ENCODE measurements at regions not wholly inside any gene's neighbourhood (a gene's known extent, or its start where the extent isn't known, plus 50 kb on each side); places are given as distances from the start of the nearest gene placed in this dataset.

DNA sequence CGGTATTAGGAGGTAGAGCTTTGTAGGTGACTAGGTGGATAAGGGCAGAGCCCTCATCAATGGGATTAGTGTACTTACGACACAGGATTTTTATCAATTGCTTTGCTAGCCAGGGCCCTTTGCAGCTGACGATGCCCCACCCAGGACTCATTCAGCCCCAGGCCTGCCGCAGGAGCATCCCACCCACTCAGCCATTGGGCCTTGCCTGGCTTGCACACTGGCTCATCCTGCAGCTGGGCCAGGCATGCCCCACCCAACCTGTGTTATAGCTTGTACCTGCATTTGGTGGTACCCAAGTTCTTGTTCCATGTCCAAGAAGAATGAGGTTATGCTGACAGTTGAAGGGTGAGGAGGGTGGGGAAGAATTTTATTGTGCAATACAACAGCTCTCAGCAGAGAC is 317.5 kb downstream of the PPARGC1A start:
- TF ChIP-seq, protein P1, sequence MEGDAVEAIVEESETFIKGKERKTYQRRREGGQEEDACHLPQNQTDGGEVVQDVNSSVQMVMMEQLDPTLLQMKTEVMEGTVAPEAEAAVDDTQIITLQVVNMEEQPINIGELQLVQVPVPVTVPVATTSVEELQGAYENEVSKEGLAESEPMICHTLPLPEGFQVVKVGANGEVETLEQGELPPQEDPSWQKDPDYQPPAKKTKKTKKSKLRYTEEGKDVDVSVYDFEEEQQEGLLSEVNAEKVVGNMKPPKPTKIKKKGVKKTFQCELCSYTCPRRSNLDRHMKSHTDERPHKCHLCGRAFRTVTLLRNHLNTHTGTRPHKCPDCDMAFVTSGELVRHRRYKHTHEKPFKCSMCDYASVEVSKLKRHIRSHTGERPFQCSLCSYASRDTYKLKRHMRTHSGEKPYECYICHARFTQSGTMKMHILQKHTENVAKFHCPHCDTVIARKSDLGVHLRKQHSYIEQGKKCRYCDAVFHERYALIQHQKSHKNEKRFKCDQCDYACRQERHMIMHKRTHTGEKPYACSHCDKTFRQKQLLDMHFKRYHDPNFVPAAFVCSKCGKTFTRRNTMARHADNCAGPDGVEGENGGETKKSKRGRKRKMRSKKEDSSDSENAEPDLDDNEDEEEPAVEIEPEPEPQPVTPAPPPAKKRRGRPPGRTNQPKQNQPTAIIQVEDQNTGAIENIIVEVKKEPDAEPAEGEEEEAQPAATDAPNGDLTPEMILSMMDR (IDR thresholded peaks at IDR 0.05) = no peak
- TF ChIP-seq POLR2A (IDR thresholded peaks at IDR 0.05) = no peak

Measured in prostate gland (tissue), 2 donors.